HG03442 (cell line): ENCODE measurements at regions not wholly inside any gene's neighbourhood (a gene's known extent, or its start where the extent isn't known, plus 50 kb on each side); places are given as distances from the start of the nearest gene placed in this dataset.

Experiments
- ATAC-seq: cut with Tn5 transposase; IDR thresholded peaks from one replicate; pipeline ENCODE4 v1.9.1; 2021; ENCODE audit warnings: mild to moderate bottlenecking, moderate library complexity; ENCODE audit not compliant: unreplicated experiment

- no peak for ATAC-seq
Observed at GRCh38 chr5:107154593-107154992, 516.1 kb downstream of the EFNA5 start.

- ATAC-seq, result no peak
Observed at GRCh38 chr5:107153283-107153682, 517.5 kb downstream of the EFNA5 start.

- ATAC-seq, result peak; percentile 95
Observed at GRCh38 chr5:107149243-107150005, 521.3 kb downstream of the EFNA5 start.

- no peak for ATAC-seq
Observed at GRCh38 chr5:107147589-107147988, 523.1 kb downstream of the EFNA5 start.

- ATAC-seq, result no peak
Observed at GRCh38 chr5:107146901-107147300, 523.8 kb downstream of the EFNA5 start.

GRCh38 chr5:107135391-107135790 lies 535.3 kb downstream of the EFNA5 start:
- no peak for ATAC-seq

- no peak for ATAC-seq
Observed at GRCh38 chr5:107134931-107135330, 535.8 kb downstream of the EFNA5 start.

GRCh38 chr5:107129051-107129450 lies 541.7 kb downstream of the EFNA5 start:
- no peak for ATAC-seq

- ATAC-seq, result no peak
Observed at GRCh38 chr5:107127878-107128277, 542.9 kb downstream of the EFNA5 start.

GRCh38 chr5:107126341-107126740 lies 544.4 kb downstream of the EFNA5 start:
- no peak for ATAC-seq

GRCh38 chr5:107124376-107124775 lies 546.4 kb downstream of the EFNA5 start:
- no peak for ATAC-seq

GRCh38 chr5:107123014-107123413 lies 547.7 kb downstream of the EFNA5 start:
- no peak for ATAC-seq

- ATAC-seq, result no peak
Observed at GRCh38 chr5:107121793-107122519, 548.8 kb downstream of the EFNA5 start.

- no peak for ATAC-seq
Observed at GRCh38 chr5:107119656-107120055, 551.1 kb downstream of the EFNA5 start.

GRCh38 chr5:107118184-107119019 lies 552.3 kb downstream of the EFNA5 start:
- ATAC-seq, result no peak

GRCh38 chr5:107112216-107112615 lies 558.5 kb downstream of the EFNA5 start:
- no peak for ATAC-seq

GRCh38 chr5:107104040-107104995 lies 566.4 kb downstream of the EFNA5 start:
- ATAC-seq, result peak; percentile 78

- ATAC-seq, result no peak
Observed at GRCh38 chr5:107103522-107103921, 567.2 kb downstream of the EFNA5 start.

- ATAC-seq, result no peak
Observed at GRCh38 chr5:107100121-107100520, 570.6 kb downstream of the EFNA5 start.

GRCh38 chr5:107099506-107099905 lies 571.2 kb downstream of the EFNA5 start:
- no peak for ATAC-seq
